ENCODE measurements at regions not wholly inside any gene's neighbourhood (a gene's known extent, or its start where the extent isn't known, plus 50 kb on each side); places are given as distances from the start of the nearest gene placed in this dataset.

DNA sequence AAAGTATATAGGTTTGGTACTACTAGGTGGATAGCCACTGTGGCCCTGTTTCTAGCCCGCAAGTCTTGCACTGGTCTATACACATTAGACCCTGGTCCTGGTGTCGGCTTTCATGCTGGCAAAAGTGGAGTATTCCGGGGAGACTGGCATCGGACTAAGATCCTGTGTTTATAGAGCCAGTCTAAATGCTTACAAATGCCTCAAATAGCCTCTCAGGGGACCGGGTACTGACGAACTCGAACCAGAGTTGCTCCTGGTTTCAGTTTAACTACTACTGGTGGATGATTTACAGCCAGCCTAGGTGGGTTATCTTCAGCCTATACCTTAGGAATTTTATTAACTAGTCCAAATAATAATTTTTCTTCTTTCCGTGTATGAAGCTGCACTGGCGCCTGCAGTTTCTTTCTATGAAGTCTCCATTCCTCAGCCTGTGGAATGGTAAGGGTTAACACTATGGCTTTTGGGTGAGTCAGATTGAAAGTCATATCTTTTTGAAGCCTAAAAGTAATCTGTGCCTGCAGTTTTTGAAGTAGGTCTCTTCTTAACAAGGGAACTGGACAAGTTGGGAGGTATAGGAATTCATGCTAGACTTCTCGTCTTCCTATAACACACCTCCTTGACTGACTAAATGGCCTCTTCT lies 51.3 kb downstream of the OR10H4 start:
- Histone ChIP-seq H3K4me3 (peak overlapping the region; percentile 17 to 20), H3K36me3 (no peaks in the 10 kb centered on the region), H3K4me1 (peaks cover 0 to 53% (median 19%) of the 10 kb centered on the region in 4 donors), H3K27ac (peak overlapping the region; percentile 66 to 74), H3K27me3 (no peaks in the 10 kb centered on the region), H3K9me3 (no peaks in the 10 kb centered on the region)
- no peak for TF ChIP-seq CTCF (IDR thresholded peaks at IDR 0.05)
- intact Hi-C loops (cut with DNase I; ENCODE audit: low total_unique reads) = no loop called here
- peak in 1 of 2 donors; percentile 81 for DNase-seq

- Histone ChIP-seq H3K4me1 (peaks cover 0 to 42% (median 17%) of the 10 kb centered on the region in 4 donors), H3K27me3 (no peaks in the 10 kb centered on the region), H3K36me3 (no peaks in the 10 kb centered on the region), H3K9me3 (no peaks in the 10 kb centered on the region), H3K4me3 (peak overlapping the region; percentile 44 to 50), H3K27ac (peak overlapping the region; percentile 66 to 74)
- no peak for TF ChIP-seq CTCF (IDR thresholded peaks at IDR 0.05)
- DNase-seq = no peak
- intact Hi-C loops (cut with DNase I; ENCODE audit: low total_unique reads) = no loop called here
These were observed 52.9 kb downstream of the OR10H4 start for GRCh38 chr19:16001481-16002312.

- Histone ChIP-seq H3K27ac (peak overlapping the region; percentile 66 to 74), H3K4me3 (peak overlapping the region; percentile 44 to 50), H3K4me1 (peaks cover 0 to 42% (median 17%) of the 10 kb centered on the region in 4 donors), H3K36me3 (no peaks in the 10 kb centered on the region), H3K27me3 (no peaks in the 10 kb centered on the region), H3K9me3 (no peaks in the 10 kb centered on the region)
- intact Hi-C loops (cut with DNase I; ENCODE audit: low total_unique reads) = no loop called here
- no peak for TF ChIP-seq CTCF (IDR thresholded peaks at IDR 0.05)
- DNase-seq = no peak
These were observed 53.9 kb downstream of the OR10H4 start for GRCh38 chr19:16002406-16003384.

DNA sequence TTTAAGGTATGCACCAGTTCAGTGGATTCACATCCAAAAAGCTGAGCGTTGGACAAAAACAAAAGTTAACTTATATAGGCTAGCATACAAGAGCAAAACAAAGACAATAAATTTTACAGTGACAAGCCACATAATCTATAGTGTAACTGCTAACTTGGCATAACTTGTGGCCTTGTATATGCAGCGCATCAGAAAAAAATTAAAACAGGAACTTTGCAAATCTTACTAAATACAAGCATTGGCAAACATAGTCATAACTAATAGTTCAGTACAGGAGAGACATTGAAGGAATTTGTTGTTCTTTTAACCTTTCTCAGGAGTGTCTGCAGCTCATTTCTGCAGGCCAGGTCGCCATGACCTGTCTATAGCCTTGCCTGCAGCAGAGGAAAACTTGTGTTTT lies 54.6 kb downstream of the OR10H4 start:
- Histone ChIP-seq H3K27me3 (no peaks in the 10 kb centered on the region), H3K9me3 (no peaks in the 10 kb centered on the region), H3K4me1 (peaks cover 0 to 42% (median 17%) of the 10 kb centered on the region in 4 donors), H3K4me3 (no peak overlapping the region), H3K27ac (peak overlapping the region in 1 of 2 donors; percentile 74), H3K36me3 (no peaks in the 10 kb centered on the region)
- no peak for TF ChIP-seq CTCF (IDR thresholded peaks at IDR 0.05)
- DNase-seq = no peak
- intact Hi-C loops (cut with DNase I; ENCODE audit: low total_unique reads) = no loop called here

GRCh38 chr19:16005925-16006324 lies 57.1 kb downstream of the OR10H4 start:
- intact Hi-C loops (cut with DNase I; ENCODE audit: low total_unique reads) = no loop called here
- H3K27me3 ChIP-seq = no peaks in the 10 kb centered on the region
- TF ChIP-seq CTCF (IDR thresholded peaks at IDR 0.05) = no peak
- DNase-seq = no peak
- no peaks in the 10 kb centered on the region for H3K9me3 ChIP-seq
- peaks cover 0 to 22% (median 14%) of the 10 kb centered on the region in 4 donors for H3K4me1 ChIP-seq
- H3K4me3 ChIP-seq = no peak overlapping the region
- no peaks in the 10 kb centered on the region for H3K36me3 ChIP-seq
- no peak overlapping the region for H3K27ac ChIP-seq
